ENCODE measurements at regions not wholly inside any gene's neighbourhood (a gene's known extent, or its start where the extent isn't known, plus 50 kb on each side); places are given as distances from the start of the nearest gene placed in this dataset.

GRCh38 chr12:91690531-91690930 lies 455.1 kb downstream of the BTG1 start:
- Histone ChIP-seq H3K4me1 (ENCODE audit: insufficient read depth, low read length) (no peaks in the 10 kb centered on the region), H3K27ac (ENCODE audit: low read length) (no peak overlapping the region), H3K4me3 (ENCODE audit: low read length) (no peak overlapping the region), H3K36me3 (ENCODE audit: insufficient read depth, low read depth, low read length) (no peaks in the 10 kb centered on the region), H3K9me3 (ENCODE audit: insufficient read depth, low read depth, low read length) (no peaks in the 10 kb centered on the region), H3K9ac (ENCODE audit: low read depth, low read length) (no peak overlapping the region), H3K27me3 (ENCODE audit: insufficient read depth, low read length) (no peaks in the 10 kb centered on the region)

- Histone ChIP-seq H3K4me3 (ENCODE audit: low read length) (no peak overlapping the region), H3K27ac (ENCODE audit: low read length) (no peak overlapping the region), H3K9me3 (ENCODE audit: insufficient read depth, low read depth, low read length) (no peaks in the 10 kb centered on the region), H3K27me3 (ENCODE audit: insufficient read depth, low read length) (no peaks in the 10 kb centered on the region), H3K4me1 (ENCODE audit: insufficient read depth, low read length) (no peaks in the 10 kb centered on the region), H3K36me3 (ENCODE audit: insufficient read depth, low read depth, low read length) (no peaks in the 10 kb centered on the region), H3K9ac (ENCODE audit: low read depth, low read length) (no peak overlapping the region)
Measured at GRCh38 chr12:91687052-91688017, 458.3 kb downstream of the BTG1 start.

DNA sequence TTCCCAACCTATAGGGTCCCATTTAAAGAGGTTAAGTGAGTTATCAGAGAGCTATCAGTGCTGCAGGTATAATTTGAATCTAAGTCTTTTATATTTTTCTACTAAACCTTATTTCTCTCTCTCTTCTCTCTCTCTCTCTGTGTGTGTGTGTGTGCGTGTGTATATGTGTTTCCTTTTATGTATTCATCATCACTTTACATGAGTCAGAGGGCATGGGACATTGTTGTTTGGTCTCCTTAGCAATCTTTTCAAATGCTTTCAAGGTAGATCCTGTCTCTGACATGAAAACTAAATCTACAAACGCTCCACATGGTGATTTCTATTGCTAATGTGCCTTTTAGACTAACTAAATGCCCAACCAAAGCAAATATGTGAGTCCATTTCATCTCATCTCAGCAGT lies 459.7 kb downstream of the BTG1 start:
- no peak overlapping the region for H3K9ac ChIP-seq (ENCODE audit: low read depth, low read length)
- H3K36me3 ChIP-seq (ENCODE audit: insufficient read depth, low read depth, low read length): no peaks in the 10 kb centered on the region
- no peaks in the 10 kb centered on the region for H3K4me1 ChIP-seq (ENCODE audit: insufficient read depth, low read length)
- no peaks in the 10 kb centered on the region for H3K27me3 ChIP-seq (ENCODE audit: insufficient read depth, low read length)
- H3K27ac ChIP-seq (ENCODE audit: low read length): no peak overlapping the region
- H3K4me3 ChIP-seq (ENCODE audit: low read length): no peak overlapping the region
- no peaks in the 10 kb centered on the region for H3K9me3 ChIP-seq (ENCODE audit: insufficient read depth, low read depth, low read length)

DNA sequence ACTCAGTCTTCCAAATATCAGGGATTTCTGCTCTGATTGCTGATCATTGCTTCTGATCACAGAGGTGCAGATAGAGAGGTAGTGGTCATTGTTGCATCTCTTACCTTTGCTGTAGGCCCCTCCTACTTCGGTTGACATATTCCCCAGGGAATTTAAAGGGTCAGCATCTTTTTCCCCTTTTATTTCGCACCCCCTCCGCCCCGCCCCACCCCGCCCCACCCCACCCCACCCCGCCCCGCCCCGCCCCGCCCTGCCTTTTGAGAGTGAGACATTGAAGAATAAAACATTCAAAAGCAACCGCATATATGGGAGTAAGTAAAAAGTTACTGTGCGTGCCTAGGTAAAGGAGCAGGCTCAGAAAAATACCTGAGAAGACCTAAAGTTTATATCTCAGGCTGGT lies 463.9 kb downstream of the BTG1 start:
- Histone ChIP-seq H3K36me3 (ENCODE audit: insufficient read depth, low read depth, low read length) (no peaks in the 10 kb centered on the region), H3K9ac (ENCODE audit: low read depth, low read length) (no peak overlapping the region), H3K27me3 (ENCODE audit: insufficient read depth, low read length) (no peaks in the 10 kb centered on the region)

GRCh38 chr12:91680864-91681263 lies 464.8 kb downstream of the BTG1 start:
- no peak overlapping the region for H3K9ac ChIP-seq (ENCODE audit: low read depth, low read length)
- no peaks in the 10 kb centered on the region for H3K36me3 ChIP-seq (ENCODE audit: insufficient read depth, low read depth, low read length)
- no peak overlapping the region for H3K27ac ChIP-seq (ENCODE audit: low read length)
- no peaks in the 10 kb centered on the region for H3K9me3 ChIP-seq (ENCODE audit: insufficient read depth, low read depth, low read length)
- H3K4me3 ChIP-seq (ENCODE audit: low read length): no peak overlapping the region
- H3K4me1 ChIP-seq (ENCODE audit: insufficient read depth, low read length): no peaks in the 10 kb centered on the region
- no peaks in the 10 kb centered on the region for H3K27me3 ChIP-seq (ENCODE audit: insufficient read depth, low read length)

More for the DNA sequence above, 463.9 kb downstream of the BTG1 start:
- Histone ChIP-seq H3K4me3 (ENCODE audit: low read length) (no peak overlapping the region), H3K27ac (ENCODE audit: low read length) (no peak overlapping the region), H3K9me3 (ENCODE audit: insufficient read depth, low read depth, low read length) (no peaks in the 10 kb centered on the region), H3K4me1 (ENCODE audit: insufficient read depth, low read length) (no peaks in the 10 kb centered on the region)

DNA sequence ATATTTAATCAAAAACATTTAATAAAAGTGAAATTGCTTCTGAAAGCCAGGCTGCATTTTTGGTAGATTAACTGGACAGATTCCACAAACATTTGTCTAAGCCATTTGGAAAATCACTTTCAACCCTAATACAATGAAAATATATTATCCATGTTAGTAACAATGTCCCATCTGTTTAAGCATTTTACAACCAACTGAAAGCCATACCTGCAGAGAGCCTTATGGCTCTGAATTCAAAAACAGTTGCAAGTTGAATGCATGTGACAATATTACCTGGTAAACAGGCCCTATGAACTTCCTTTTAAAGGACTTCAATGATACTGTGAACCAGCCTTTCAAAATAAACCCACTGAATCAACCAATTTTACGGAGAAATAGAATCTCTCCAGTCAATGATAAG lies 468.1 kb downstream of the BTG1 start:
- Histone ChIP-seq H3K9me3 (ENCODE audit: insufficient read depth, low read depth, low read length) (no peaks in the 10 kb centered on the region), H3K4me3 (ENCODE audit: low read length) (no peak overlapping the region), H3K27me3 (ENCODE audit: insufficient read depth, low read length) (no peaks in the 10 kb centered on the region), H3K27ac (ENCODE audit: low read length) (no peak overlapping the region), H3K4me1 (ENCODE audit: insufficient read depth, low read length) (no peaks in the 10 kb centered on the region), H3K9ac (ENCODE audit: low read depth, low read length) (no peak overlapping the region), H3K36me3 (ENCODE audit: insufficient read depth, low read depth, low read length) (no peaks in the 10 kb centered on the region)

- Histone ChIP-seq H3K9ac (ENCODE audit: low read depth, low read length) (no peak overlapping the region), H3K27ac (ENCODE audit: low read length) (no peak overlapping the region), H3K9me3 (ENCODE audit: insufficient read depth, low read depth, low read length) (no peaks in the 10 kb centered on the region), H3K4me1 (ENCODE audit: insufficient read depth, low read length) (no peaks in the 10 kb centered on the region), H3K36me3 (ENCODE audit: insufficient read depth, low read depth, low read length) (no peaks in the 10 kb centered on the region), H3K27me3 (ENCODE audit: insufficient read depth, low read length) (no peaks in the 10 kb centered on the region), H3K4me3 (ENCODE audit: low read length) (no peak overlapping the region)
Measured at GRCh38 chr12:91675401-91675800, 470.2 kb downstream of the BTG1 start.

- no peaks in the 10 kb centered on the region for H3K4me1 ChIP-seq (ENCODE audit: insufficient read depth, low read length)
- H3K9me3 ChIP-seq (ENCODE audit: insufficient read depth, low read depth, low read length): no peaks in the 10 kb centered on the region
- H3K27ac ChIP-seq (ENCODE audit: low read length): no peak overlapping the region
Measured at GRCh38 chr12:91672130-91672529, 473.5 kb downstream of the BTG1 start.

DNA sequence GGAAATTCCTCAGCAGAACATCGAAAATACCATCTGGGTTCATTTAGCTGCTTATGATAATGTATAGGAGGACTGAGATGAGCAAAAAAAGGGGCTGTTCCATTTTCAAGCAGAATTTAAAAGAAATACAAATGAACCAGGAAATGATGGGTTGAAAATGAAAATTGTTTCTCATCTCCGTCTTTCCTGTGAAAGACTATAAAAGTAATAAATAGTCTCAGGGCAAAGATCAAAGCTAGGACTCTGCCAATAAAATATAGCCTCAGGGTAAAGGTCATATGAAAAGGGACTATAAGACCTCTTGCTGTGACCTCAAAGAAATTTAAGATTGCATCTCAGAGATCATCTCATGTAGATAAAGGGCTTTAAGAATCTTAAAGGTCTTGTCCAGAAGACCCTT lies 478.0 kb downstream of the BTG1 start:
- no peaks in the 10 kb centered on the region for H3K27me3 ChIP-seq (ENCODE audit: insufficient read depth, low read length)
- H3K27ac ChIP-seq (ENCODE audit: low read length): no peak overlapping the region
- H3K36me3 ChIP-seq (ENCODE audit: insufficient read depth, low read depth, low read length): no peaks in the 10 kb centered on the region
- no peak overlapping the region for H3K4me3 ChIP-seq (ENCODE audit: low read length)
- no peaks in the 10 kb centered on the region for H3K4me1 ChIP-seq (ENCODE audit: insufficient read depth, low read length)
- H3K9ac ChIP-seq (ENCODE audit: low read depth, low read length): no peak overlapping the region
- no peaks in the 10 kb centered on the region for H3K9me3 ChIP-seq (ENCODE audit: insufficient read depth, low read depth, low read length)

More at GRCh38 chr12:91672130-91672529, 473.5 kb downstream of the BTG1 start:
- H3K4me3 ChIP-seq (ENCODE audit: low read length): no peak overlapping the region
- no peak overlapping the region for H3K9ac ChIP-seq (ENCODE audit: low read depth, low read length)
- H3K27me3 ChIP-seq (ENCODE audit: insufficient read depth, low read length): no peaks in the 10 kb centered on the region
- no peaks in the 10 kb centered on the region for H3K36me3 ChIP-seq (ENCODE audit: insufficient read depth, low read depth, low read length)

DNA sequence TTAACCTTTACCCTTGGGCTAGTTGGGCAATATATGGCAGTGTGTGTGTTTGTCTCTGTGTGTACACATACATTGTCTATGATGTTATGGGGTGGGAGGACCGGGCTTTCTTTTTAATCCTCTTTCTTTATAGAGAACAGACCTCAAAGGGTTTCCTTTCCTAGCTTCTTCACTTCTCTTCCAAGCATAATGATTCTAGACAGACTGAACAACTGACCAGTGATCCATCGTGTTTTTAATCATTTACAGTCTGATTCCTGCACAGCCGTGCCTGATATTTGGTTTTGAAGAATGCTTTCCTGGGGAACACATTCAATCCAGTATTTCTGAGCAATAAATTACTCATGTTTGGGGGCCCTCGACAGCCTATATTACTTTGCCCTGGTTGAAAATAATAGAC lies 481.1 kb upstream of the DCN start:
- Histone ChIP-seq H3K4me1 (ENCODE audit: insufficient read depth, low read length) (no peaks in the 10 kb centered on the region), H3K27ac (ENCODE audit: low read length) (no peak overlapping the region), H3K36me3 (ENCODE audit: insufficient read depth, low read depth, low read length) (no peaks in the 10 kb centered on the region), H3K27me3 (ENCODE audit: insufficient read depth, low read length) (no peaks in the 10 kb centered on the region), H3K9me3 (ENCODE audit: insufficient read depth, low read depth, low read length) (no peaks in the 10 kb centered on the region), H3K4me3 (ENCODE audit: low read length) (no peak overlapping the region), H3K9ac (ENCODE audit: low read depth, low read length) (no peak overlapping the region)

GRCh38 chr12:91663310-91663709 lies 480.7 kb upstream of the DCN start:
- Histone ChIP-seq H3K9me3 (ENCODE audit: insufficient read depth, low read depth, low read length) (no peaks in the 10 kb centered on the region), H3K36me3 (ENCODE audit: insufficient read depth, low read depth, low read length) (no peaks in the 10 kb centered on the region), H3K27ac (ENCODE audit: low read length) (no peak overlapping the region), H3K9ac (ENCODE audit: low read depth, low read length) (no peak overlapping the region), H3K4me1 (ENCODE audit: insufficient read depth, low read length) (no peaks in the 10 kb centered on the region), H3K4me3 (ENCODE audit: low read length) (no peak overlapping the region), H3K27me3 (ENCODE audit: insufficient read depth, low read length) (no peaks in the 10 kb centered on the region)

GRCh38 chr12:91662021-91662420 lies 479.4 kb upstream of the DCN start:
- Histone ChIP-seq H3K9me3 (ENCODE audit: insufficient read depth, low read depth, low read length) (no peaks in the 10 kb centered on the region), H3K4me3 (ENCODE audit: low read length) (no peak overlapping the region), H3K36me3 (ENCODE audit: insufficient read depth, low read depth, low read length) (no peaks in the 10 kb centered on the region), H3K9ac (ENCODE audit: low read depth, low read length) (no peak overlapping the region), H3K27me3 (ENCODE audit: insufficient read depth, low read length) (no peaks in the 10 kb centered on the region), H3K27ac (ENCODE audit: low read length) (no peak overlapping the region), H3K4me1 (ENCODE audit: insufficient read depth, low read length) (no peaks in the 10 kb centered on the region)

Data from iPS-20b (cell line).